NCI-H1694 (cell line): ENCODE measurements at regions not wholly inside any gene's neighbourhood (a gene's known extent, or its start where the extent isn't known, plus 50 kb on each side); places are given as distances from the start of the nearest gene placed in this dataset.
"Not testable (repeated sequence)": the region's sequence is repeated elsewhere in the genome, so short reads cannot be mapped to it uniquely, and the experiment has no call there.

Source experiments
- DNase-seq: peaks from one replicate; lab custom pipeline; 2025; lab: John Stamatoyannopoulos, UW

DNA sequence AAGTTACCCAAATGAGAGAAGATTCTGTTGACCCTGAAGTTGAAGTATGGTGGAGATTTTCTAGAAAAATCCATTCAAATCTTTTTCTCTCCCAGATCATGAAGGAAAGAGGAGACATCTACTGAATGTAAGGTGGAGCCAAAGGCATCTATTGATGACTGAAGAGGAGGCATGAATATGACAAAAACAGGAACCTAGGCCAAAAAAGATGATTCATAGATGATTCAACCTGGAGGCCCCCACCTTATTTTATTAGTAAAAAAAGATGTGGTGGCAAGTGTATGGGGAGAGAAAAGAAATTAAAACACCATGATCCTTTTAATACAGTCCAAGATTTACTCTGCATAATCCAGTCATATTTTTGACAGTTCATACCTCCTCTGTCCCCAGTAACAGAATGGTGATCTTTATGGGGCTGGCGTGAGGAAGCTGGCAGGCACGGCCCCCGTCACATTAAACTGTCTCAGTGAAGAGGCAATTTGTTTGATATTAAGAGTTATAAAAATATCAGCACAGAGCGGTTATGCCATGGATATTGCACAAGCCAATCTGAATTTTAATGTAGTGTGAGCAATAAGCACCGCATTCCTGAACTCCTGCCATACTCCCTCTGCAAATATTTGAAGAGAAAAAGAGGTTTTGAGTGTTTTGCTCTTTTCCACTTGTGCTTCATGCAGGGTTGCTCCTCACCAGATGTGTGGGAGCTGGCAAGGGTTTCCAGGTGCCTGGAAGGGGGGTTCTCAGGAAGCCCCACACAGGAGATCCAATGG lies 94.4 kb downstream of the TRIM43 start:
- DNase-seq = not testable (repeated sequence)

DNA sequence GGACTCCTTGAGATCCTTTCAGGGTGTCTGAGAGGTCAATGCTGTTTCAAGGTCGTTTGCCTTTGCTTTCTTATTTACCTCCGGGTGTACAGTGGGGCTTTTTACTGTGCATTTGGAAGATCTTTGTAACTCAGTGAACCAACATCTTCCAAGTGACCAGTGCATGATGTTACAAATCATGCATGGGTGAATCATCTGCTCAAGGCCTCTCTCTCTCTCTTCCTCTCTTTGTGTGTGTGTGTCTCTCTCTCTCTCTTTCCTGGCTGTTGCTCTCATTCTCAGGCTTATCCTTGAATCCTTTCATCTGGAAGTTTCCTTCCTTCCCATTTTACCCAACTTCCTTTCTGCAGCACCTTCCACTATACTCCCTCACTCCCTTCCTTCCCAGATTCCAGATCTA lies 96.1 kb downstream of the TRIM43 start:
- not testable (repeated sequence) for DNase-seq

- DNase-seq = not testable (repeated sequence)
Measured at GRCh38 chr2:95691210-95691609, 99.4 kb downstream of the TRIM43 start.

DNA sequence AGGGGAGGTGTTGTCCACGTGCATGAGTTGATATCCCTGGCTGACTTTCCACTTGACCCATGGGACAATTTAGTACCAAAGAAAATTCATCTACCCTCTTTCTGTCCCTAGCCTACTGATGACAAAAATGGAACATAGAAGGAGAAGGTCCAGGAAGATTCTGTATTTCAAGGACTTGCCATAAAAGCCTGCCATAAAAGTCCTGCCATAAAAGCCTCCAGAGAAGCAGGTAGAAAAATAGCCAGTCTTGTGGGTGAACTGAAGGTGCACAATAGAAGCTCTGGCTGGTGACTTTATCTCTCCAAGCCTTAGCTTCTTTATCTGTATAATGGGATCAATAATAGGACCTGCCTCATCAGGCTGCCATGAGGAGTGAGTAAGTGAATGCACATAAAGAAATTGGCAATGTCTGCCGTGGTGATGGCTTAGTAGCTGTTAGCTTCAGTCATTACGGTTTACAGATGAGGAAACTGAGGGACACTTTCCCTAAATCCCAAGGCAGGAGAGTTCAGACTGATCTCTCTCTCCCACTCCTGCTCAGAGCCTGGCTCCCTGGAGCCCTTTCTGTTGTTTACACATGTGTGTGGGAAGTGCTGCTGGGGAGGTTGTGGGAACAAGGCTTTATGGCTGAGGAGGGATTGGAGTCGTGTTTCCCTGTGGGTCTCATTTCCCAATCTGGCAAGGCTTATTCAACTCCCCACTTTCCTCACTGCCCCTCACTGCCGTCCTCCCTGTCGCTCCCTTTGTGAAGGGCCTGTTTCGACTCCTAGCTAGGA lies 101.5 kb downstream of the TRIM43 start:
- DNase-seq = not testable (repeated sequence)

DNA sequence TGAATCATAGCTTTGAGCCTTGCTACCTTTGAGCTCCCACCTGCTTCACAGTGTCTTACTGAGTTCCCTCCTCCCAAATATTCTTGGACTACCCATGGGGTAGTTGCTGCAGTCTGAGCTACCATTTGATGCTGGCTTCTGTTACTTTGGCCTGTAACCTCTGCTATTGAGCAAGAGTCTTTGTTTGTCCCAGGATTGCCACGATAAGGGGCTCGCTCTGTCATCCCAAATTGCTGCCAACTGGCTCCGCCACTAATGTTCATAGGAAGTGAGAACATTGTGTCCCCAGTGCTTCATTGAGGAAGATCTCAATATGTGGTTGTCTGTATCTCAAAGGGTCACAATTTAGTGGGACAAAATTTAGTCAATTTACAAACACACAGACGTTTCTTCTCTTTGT lies 103.8 kb downstream of the TRIM43 start:
- no peak for DNase-seq

DNA sequence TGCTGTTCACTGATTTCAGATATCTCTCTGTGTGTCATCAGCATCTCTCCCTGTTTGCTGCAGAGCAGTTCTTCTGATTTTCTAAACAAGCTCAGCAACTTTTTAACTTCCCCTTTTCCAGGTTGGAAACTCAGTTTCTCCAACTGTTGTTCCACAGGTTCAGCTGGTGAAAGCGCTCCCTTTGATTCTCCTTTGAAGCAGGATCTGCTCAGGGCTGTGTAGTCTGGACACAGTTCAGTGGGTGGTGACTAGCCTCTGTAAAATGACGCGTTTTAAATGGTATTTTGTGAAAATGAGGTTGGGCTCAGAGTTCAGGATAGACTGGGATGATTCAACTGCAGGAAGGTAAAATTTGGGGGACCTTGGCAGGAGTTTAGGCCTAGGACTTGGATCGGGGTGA lies 106.3 kb downstream of the TRIM43 start:
- DNase-seq = no peak

- DNase-seq = not testable (repeated sequence)
Measured at GRCh38 chr2:95699201-95700184, 107.7 kb downstream of the TRIM43 start.

- no peak for DNase-seq
Measured at GRCh38 chr2:95700519-95700918, 108.7 kb downstream of the TRIM43 start.

- no peak for DNase-seq
Measured at GRCh38 chr2:95702471-95702870, 110.7 kb downstream of the TRIM43 start.

DNA sequence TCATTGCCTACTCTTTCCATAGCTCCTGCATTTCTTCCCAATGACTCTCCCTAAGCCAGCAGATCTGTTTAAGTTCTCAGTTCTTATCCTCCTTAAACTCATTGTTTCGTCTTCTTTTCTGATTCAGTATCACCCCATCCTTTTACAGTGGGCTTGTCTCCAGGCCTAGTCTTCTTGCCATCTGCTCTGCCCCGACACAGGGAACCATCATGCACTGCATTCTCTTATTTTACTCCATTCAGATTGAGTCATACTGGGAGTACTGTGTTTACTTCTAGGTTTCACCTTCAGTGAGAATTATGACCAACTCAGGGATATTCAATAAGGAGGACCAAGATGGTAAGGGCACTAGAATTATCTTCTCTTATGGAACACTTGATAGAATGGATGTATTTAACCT lies 115.4 kb downstream of the TRIM43 start:
- DNase-seq = not testable (repeated sequence)

- DNase-seq = no peak
Measured at GRCh38 chr2:95707837-95708236, 116.0 kb downstream of the TRIM43 start.

DNA sequence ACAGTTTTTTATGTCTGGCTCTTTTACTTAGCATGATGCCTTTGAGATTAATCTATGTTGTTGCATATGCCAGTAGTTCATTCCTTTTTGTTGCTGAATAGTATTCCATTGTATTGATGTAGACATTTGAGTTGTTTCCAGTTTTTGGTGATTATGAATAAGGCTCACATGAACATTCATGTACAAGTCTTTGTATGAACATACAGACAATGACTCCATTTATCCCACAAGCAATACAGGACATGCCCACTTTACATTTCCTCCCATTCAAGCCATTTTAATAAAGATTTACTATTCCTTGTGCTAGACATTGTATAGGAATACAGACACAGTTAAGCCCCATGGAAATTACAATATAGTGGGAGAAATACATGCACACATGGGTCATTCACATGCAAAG lies 118.0 kb downstream of the TRIM43 start:
- no peak for DNase-seq

DNA sequence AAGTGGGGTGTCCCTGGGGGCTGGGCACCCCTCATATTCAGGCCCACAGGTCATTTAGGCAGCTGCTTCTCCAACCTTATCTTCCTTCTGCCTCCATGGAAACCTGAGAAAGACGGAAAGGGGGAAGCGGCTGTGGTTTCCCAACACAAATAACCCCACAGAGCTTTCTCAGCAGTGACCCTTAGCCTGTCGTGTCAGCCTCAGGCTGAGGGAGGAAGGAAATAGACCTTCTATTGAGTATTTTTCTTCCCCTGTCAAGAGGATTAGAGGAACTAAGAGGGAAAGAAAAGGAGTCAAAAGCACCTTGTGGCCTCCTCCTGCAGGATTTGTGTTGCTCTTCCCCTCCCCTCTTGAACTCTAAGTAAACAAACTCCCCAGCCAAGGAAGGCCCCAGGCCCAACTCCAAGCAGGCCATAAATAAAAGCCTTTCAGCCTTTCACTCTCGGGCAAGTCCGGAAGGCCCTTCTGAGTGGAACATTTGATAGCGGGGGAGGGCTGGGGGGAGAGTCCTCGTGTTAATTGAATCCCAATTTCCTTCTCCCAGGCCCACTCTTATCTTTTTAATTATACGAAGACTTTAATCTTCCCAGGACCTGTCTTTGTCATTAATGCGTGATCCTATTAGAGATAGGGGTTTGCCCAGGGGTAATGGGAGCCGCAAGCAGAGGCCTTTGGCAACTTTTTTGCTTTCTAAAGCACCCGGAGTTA lies 121.8 kb downstream of the TRIM43 start:
- DNase-seq = not testable (repeated sequence)

- not testable (repeated sequence) for DNase-seq
Measured at GRCh38 chr2:95714398-95714797, 122.6 kb downstream of the TRIM43 start.

GRCh38 chr2:95719473-95720060 lies 127.8 kb downstream of the TRIM43 start:
- DNase-seq = no peak

- DNase-seq = no peak
Measured at GRCh38 chr2:95721726-95722125, 129.9 kb downstream of the TRIM43 start.

DNA sequence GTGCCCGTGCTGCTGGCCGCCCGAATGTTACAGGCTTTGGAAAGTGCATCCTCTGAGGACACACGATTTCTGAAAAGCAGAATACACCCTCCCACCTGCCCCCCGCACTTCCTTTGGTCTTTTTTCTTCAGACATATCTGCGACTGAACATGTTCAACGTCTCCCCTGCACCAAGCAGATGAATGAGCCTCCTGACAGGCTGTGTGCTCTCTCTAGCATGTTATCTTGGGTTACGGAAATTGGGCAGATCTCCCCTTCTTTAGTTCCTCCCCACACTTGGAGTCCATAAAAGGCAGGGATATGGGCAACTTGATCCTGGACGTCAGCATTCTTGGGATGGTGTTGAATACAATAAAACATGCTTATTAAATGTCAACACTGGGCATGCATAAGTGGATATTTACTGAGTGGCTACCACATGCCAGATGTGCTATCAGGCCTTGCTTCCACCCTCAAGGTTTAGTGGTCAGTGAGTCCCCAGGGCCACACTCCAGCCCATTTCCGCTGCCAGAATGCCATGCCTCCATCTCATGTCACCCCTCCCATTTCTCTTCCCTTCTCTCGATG lies 130.4 kb downstream of the TRIM43 start:
- DNase-seq = no peak

DNA sequence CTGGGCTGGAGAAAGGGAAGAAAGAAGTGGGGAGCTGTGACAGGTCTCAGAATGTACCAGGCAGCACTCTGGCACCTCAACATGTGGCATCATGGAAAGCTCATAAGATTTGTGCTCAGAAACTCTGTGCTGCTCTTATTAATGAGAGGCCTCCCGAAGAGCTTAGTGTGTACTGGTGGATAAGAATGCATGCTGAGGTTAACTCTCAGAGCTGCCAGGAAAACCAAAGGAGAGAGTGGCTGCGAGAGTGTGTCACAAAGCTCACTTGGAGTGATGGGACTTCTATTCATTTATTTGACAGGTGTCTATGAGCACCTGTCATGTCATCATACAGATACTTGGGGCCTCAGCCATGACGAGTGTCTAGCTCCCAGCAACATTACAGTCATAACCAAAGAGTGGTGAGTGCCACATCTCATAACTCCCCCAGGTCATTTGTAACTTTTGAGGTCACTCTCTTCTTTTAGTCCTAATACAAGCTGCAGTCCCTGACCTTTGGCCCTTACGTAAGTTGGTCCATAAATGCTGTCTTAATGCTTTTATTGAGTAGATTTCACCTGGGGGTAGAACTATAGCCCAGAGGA lies 131.9 kb downstream of the TRIM43 start:
- DNase-seq = not testable (repeated sequence)

GRCh38 chr2:95725191-95725590 lies 133.4 kb downstream of the TRIM43 start:
- DNase-seq = not testable (repeated sequence)

GRCh38 chr2:95725677-95726076 lies 133.9 kb downstream of the TRIM43 start:
- not testable (repeated sequence) for DNase-seq
